ENCODE measurements at regions not wholly inside any gene's neighbourhood (a gene's known extent, or its start where the extent isn't known, plus 50 kb on each side); places are given as distances from the start of the nearest gene placed in this dataset.

GRCh38 chr3:127139601-127140500, 53.1 kb upstream of the PRR23E start:
- DNase-seq: no peak

- DNase-seq: no peak
Measured at GRCh38 chr3:127140501-127141460, 52.1 kb upstream of the PRR23E start.

GRCh38 chr3:127141921-127142730, 50.8 kb upstream of the PRR23E start:
- no peak for DNase-seq
